ENCODE measurements at regions not wholly inside any gene's neighbourhood (a gene's known extent, or its start where the extent isn't known, plus 50 kb on each side); places are given as distances from the start of the nearest gene placed in this dataset.
A peak's percentile ranks its signal among the peaks of the same experiment; 100 is the strongest.

- TF ChIP-seq ATF3 (CRISPR knock-in tag; IDR thresholded peaks at IDR 0.05) = no peak
- no peak for TF ChIP-seq UBTF (CRISPR knock-in tag; IDR thresholded peaks at IDR 0.05)
- no peak for TF ChIP-seq NFE2L1 (CRISPR knock-in tag; IDR thresholded peaks at IDR 0.05; ENCODE audit: borderline replicate concordance)
- no peak for TF ChIP-seq SIX1 (CRISPR knock-in tag; IDR thresholded peaks at IDR 0.05; ENCODE audit: borderline replicate concordance)
- no peak for TF ChIP-seq TCF7L2 (IDR thresholded peaks at IDR 0.05; ENCODE audit: low read depth, low read length)
- no peak for TF ChIP-seq AHR (CRISPR knock-in tag; IDR thresholded peaks at IDR 0.05)
- no peak for TF ChIP-seq EZH2 (conservative IDR thresholded peaks at IDR 0.05; ENCODE audit: low read depth, low read length)
- TF ChIP-seq CTCF (CRISPR knock-in tag; IDR thresholded peaks at IDR 0.05) = peak; percentile 67
These were observed 233.2 kb upstream of the PRSS1 start for GRCh38 chr7:142516038-142516501.
